ENCODE measurements at regions not wholly inside any gene's neighbourhood (a gene's known extent, or its start where the extent isn't known, plus 50 kb on each side); places are given as distances from the start of the nearest gene placed in this dataset.

DNA sequence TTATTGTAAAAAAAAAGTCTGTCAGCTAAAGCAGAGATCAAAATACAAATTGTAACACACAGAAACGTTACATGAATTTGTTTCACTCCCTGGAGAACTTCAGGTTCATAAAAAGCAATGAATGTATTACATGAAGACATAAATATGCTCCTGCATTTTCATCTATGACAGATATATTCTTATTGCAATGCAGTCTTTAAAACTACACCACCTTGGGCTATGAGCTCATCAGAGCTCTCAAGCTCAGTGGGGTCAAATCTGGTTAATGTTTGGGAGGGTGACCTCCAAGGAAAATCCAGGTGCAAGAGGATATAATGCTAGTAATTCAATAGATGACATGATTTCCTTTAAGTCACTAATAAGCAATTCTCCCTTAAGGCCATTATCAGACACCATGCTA, 606.8 kb downstream of the EPHA3 start:
- no peak overlapping the region for H3K4me2 ChIP-seq (replicated peaks; ENCODE audit: low read depth, low read length, poor library complexity, severe bottlenecking)
- DNase-seq: no peak
- peaks cover 0 to 1% (median 0%) of the 10 kb centered on the region in 3 donors for H3K9me3 ChIP-seq (ENCODE audit: control extremely low read depth in 1 of 3, control insufficient read depth in 2 of 3, insufficient read depth in 1 of 3, low read length in 2 of 3)
- Mint-ChIP-seq H3K27me3 (no peaks in the 10 kb centered on the region), H3K4me1 (no peaks in the 10 kb centered on the region), H3K27ac (no peak overlapping the region), H3K9me3 (ENCODE audit: insufficient read depth) (peaks cover 5% of the 10 kb centered on the region), H3K4me3 (no peak overlapping the region)
- intact Hi-C loops (cut with micrococcal nuclease): no loop called here
- CTCF ChIA-PET: no interaction called here
- no CpG with 5 or more reads among the region's 1 CpG for WGBS (ENCODE audit: insufficient coverage)
- H3K4me1 ChIP-seq (ENCODE audit: control insufficient read depth in 2 of 2, insufficient read depth in 2 of 2, low read length in 2 of 2): no peaks in the 10 kb centered on the region
- H4K20me1 ChIP-seq (ENCODE audit: control insufficient read depth, insufficient read depth, low read length, poor library complexity, severe bottlenecking): no peaks in the 10 kb centered on the region
- H3K4me3 ChIP-seq (ENCODE audit: control extremely low read depth in 1 of 5, extremely low read depth in 1 of 5, insufficient read depth in 1 of 5, low read depth in 2 of 5, low read length in 4 of 5): no peak overlapping the region
- no peak for ATAC-seq (ENCODE audit: low read depth)
- H3K79me2 ChIP-seq (ENCODE audit: control insufficient read depth, insufficient read depth, low read length): no peaks in the 10 kb centered on the region
- no peak overlapping the region for H2AFZ ChIP-seq (ENCODE audit: insufficient read depth, low read depth, low read length, poor library complexity, severe bottlenecking)
- no peaks in the 10 kb centered on the region for H3K27me3 ChIP-seq (replicated peaks in 1 of 4; ENCODE audit: control extremely low read depth in 1 of 4, control insufficient read depth in 3 of 4, insufficient read depth in 4 of 4, low read length in 3 of 4)
- TF ChIP-seq CTCF (IDR thresholded peaks at IDR 0.05): no peak
- TF ChIP-seq EZH2 (IDR thresholded peaks at IDR 0.05; ENCODE audit: borderline replicate concordance, insufficient read depth, low read depth, low read length, poor library complexity, severe bottlenecking): no peak
- H3K27ac ChIP-seq (ENCODE audit: low read length in 2 of 2): no peak overlapping the region
- POLR2A ChIA-PET: no interaction called here
- H3K36me3 ChIP-seq (replicated peaks in 1 of 2; ENCODE audit: control extremely low read depth in 1 of 2, control insufficient read depth in 1 of 2, extremely low read depth in 1 of 2, insufficient read depth in 2 of 2, low read length in 1 of 2): no peaks in the 10 kb centered on the region
- no peak overlapping the region for H3K9ac ChIP-seq (ENCODE audit: low read length)

- DNase-seq: no peak
- H3K9me3 Mint-ChIP-seq (ENCODE audit: insufficient read depth): peaks cover 5% of the 10 kb centered on the region
- Histone ChIP-seq H3K36me3 (replicated peaks in 1 of 2; ENCODE audit: control extremely low read depth in 1 of 2, control insufficient read depth in 1 of 2, extremely low read depth in 1 of 2, insufficient read depth in 2 of 2, low read length in 1 of 2) (no peaks in the 10 kb centered on the region), H3K27ac (ENCODE audit: low read length in 2 of 2) (no peak overlapping the region), H3K9ac (ENCODE audit: low read length) (no peak overlapping the region), H3K79me2 (ENCODE audit: control insufficient read depth, insufficient read depth, low read length) (no peaks in the 10 kb centered on the region), H4K20me1 (ENCODE audit: control insufficient read depth, insufficient read depth, low read length, poor library complexity, severe bottlenecking) (no peaks in the 10 kb centered on the region), H3K4me1 (ENCODE audit: control insufficient read depth in 2 of 2, insufficient read depth in 2 of 2, low read length in 2 of 2) (no peaks in the 10 kb centered on the region), H3K4me3 (ENCODE audit: control extremely low read depth in 1 of 5, extremely low read depth in 1 of 5, insufficient read depth in 1 of 5, low read depth in 2 of 5, low read length in 4 of 5) (no peak overlapping the region), H3K27me3 (replicated peaks in 1 of 4; ENCODE audit: control extremely low read depth in 1 of 4, control insufficient read depth in 3 of 4, insufficient read depth in 4 of 4, low read length in 3 of 4) (no peaks in the 10 kb centered on the region), H3K4me2 (replicated peaks; ENCODE audit: low read depth, low read length, poor library complexity, severe bottlenecking) (no peak overlapping the region), H2AFZ (ENCODE audit: insufficient read depth, low read depth, low read length, poor library complexity, severe bottlenecking) (no peak overlapping the region), H3K9me3 (ENCODE audit: control extremely low read depth in 1 of 3, control insufficient read depth in 2 of 3, insufficient read depth in 1 of 3, low read length in 2 of 3) (no peaks in the 10 kb centered on the region)
- ATAC-seq (ENCODE audit: low read depth): no peak
- WGBS (ENCODE audit: insufficient coverage): no CpG with 5 or more reads among the region's 1 CpG
- ChIA-PET POLR2A (no interaction called here), CTCF (no interaction called here)
- intact Hi-C loops (cut with micrococcal nuclease): no loop called here
- no peak overlapping the region for H3K27ac Mint-ChIP-seq
- no peaks in the 10 kb centered on the region for H3K27me3 Mint-ChIP-seq
- TF ChIP-seq CTCF (IDR thresholded peaks at IDR 0.05) (no peak), EZH2 (IDR thresholded peaks at IDR 0.05; ENCODE audit: borderline replicate concordance, insufficient read depth, low read depth, low read length, poor library complexity, severe bottlenecking) (no peak)
- H3K4me1 Mint-ChIP-seq: no peaks in the 10 kb centered on the region
- H3K4me3 Mint-ChIP-seq: no peak overlapping the region
Measured at GRCh38 chr3:89740080-89740880, 632.9 kb downstream of the EPHA3 start.
